Naive thymus-derived CD4-positive, alpha-beta T cell (primary cell): ENCODE measurements at regions not wholly inside any gene's neighbourhood (a gene's known extent, or its start where the extent isn't known, plus 50 kb on each side); places are given as distances from the start of the nearest gene placed in this dataset.

Source experiments
- ATAC-seq: fragments of 150-1000 bp; cut with Tn5 transposase; 2 replicates; pipeline ENCODE4 v1.10.0; 2021; ENCODE audit warnings: mild to moderate bottlenecking, moderate library complexity
- CTCF ChIA-PET: fragments of 350-600 bp; sonication (Branson Sonifier 250); formaldehyde crosslinking; loops from one replicate; lab custom pipeline; 2021; ENCODE audit warnings: antibody characterized with exemption; lab: Charles Lee
- POLR2A ChIA-PET: fragments of 350-600 bp; sonication (Branson Sonifier 250); formaldehyde crosslinking; loops from one replicate; lab custom pipeline; 2021; ENCODE audit warnings: antibody characterized with exemption, inconsistent platforms; lab: Charles Lee
- DNase-seq, 9 donors: peaks; one replicate each; pipeline versions ENCODE4 v3.0.0 to v3.0.0-alpha.2; 2020 to 2022; ENCODE audit warnings: mixed read lengths in 1 of 9
- H3K27ac ChIP-seq: one replicate; pipeline ENCODE4 v1.7.0; 2013; ENCODE audit warnings: mild to moderate bottlenecking, low read depth, low read length, moderate library complexity
- H3K27me3 ChIP-seq, 2 donors: one replicate each; pipeline ENCODE4 v1.7.0; 2013; ENCODE audit warnings: low read length in 2 of 2, mild to moderate bottlenecking in 2 of 2, moderate library complexity in 2 of 2; ENCODE audit not compliant: control insufficient read depth in 2 of 2, insufficient read depth in 2 of 2
- H3K36me3 ChIP-seq, 3 experiments: 1 replicate in 2 of 3; 2 replicates in 1 of 3; pipeline ENCODE4 v1.7.0; 2013; ENCODE audit warnings: low read length in 3 of 3, mild to moderate bottlenecking in 3 of 3, moderate library complexity in 1 of 3; ENCODE audit not compliant: insufficient read depth in 3 of 3, control insufficient read depth in 2 of 3
- H3K4me1 ChIP-seq, 2 donors: one replicate each; pipeline ENCODE4 v1.7.0; 2013; ENCODE audit warnings: low read length in 2 of 2, mild to moderate bottlenecking in 2 of 2, moderate library complexity in 1 of 2; ENCODE audit not compliant: control insufficient read depth in 2 of 2, insufficient read depth in 2 of 2
- H3K4me3 ChIP-seq: 2 replicates; pipeline ENCODE4 v1.7.0; 2013; ENCODE audit warnings: mild to moderate bottlenecking, low read length
- H3K9me3 ChIP-seq, 3 experiments: 1 replicate in 2 of 3; 2 replicates in 1 of 3; pipeline ENCODE4 v1.7.0; 2013; ENCODE audit warnings: low read length in 3 of 3; ENCODE audit not compliant: control insufficient read depth in 2 of 3
- H3K27ac Mint-ChIP-seq, 9 donors: one replicate each; pipeline ENCODE4 v1.8.0; 2020 to 2022; ENCODE audit warnings: mixed read lengths in 9 of 9, mild to moderate bottlenecking in 8 of 9, moderate library complexity in 5 of 9, inconsistent platforms in 2 of 9
- H3K27me3 Mint-ChIP-seq, 5 donors: one replicate each; pipeline ENCODE4 v1.8.0; 2021 to 2022; ENCODE audit warnings: mixed read lengths in 5 of 5, mild to moderate bottlenecking in 1 of 5
- H3K36me3 Mint-ChIP-seq, 5 donors: one replicate each; pipeline ENCODE4 v1.8.0; 2020 to 2022; ENCODE audit warnings: mixed read lengths in 5 of 5, mild to moderate bottlenecking in 3 of 5, inconsistent platforms in 1 of 5
- H3K4me1 Mint-ChIP-seq, 7 donors: one replicate each; pipeline ENCODE4 v1.8.0; 2020 to 2022; ENCODE audit warnings: mixed read lengths in 7 of 7, mild to moderate bottlenecking in 3 of 7, inconsistent platforms in 1 of 7
- H3K4me3 Mint-ChIP-seq, 10 donors: one replicate each; pipeline ENCODE4 v1.8.0; 2020 to 2022; ENCODE audit warnings: mild to moderate bottlenecking in 10 of 10, mixed read lengths in 10 of 10, moderate library complexity in 6 of 10, inconsistent platforms in 2 of 10
- H3K9me3 Mint-ChIP-seq, 11 donors: one replicate each; pipeline ENCODE4 v1.8.0; 2020 to 2022; ENCODE audit warnings: mixed read lengths in 11 of 11, mild to moderate bottlenecking in 4 of 11, inconsistent platforms in 1 of 11, moderate library complexity in 1 of 11
- intact Hi-C, 2 donors: fragments of 100-400 bp; cut with micrococcal nuclease; formaldehyde crosslinking; loops; one replicate each; pipeline ENCODE4 v1.15.1; 2023

GRCh38 chrX:45718676-45719075 is 518.0 kb upstream of the DIPK2B start:
- ChIA-PET POLR2A (no interaction called here), CTCF (no interaction called here)
- no peak overlapping the region for H3K4me3 ChIP-seq
- H3K36me3 ChIP-seq = no peaks in the 10 kb centered on the region
- H3K27me3 ChIP-seq = no peaks in the 10 kb centered on the region
- Mint-ChIP-seq H3K9me3 (no peaks in the 10 kb centered on the region), H3K4me1 (peaks cover 0 to 22% (median 8%) of the 10 kb centered on the region in 7 donors), H3K36me3 (peaks cover 0 to 2% (median 0%) of the 10 kb centered on the region in 5 donors), H3K4me3 (no peak overlapping the region), H3K27ac (no peak overlapping the region), H3K27me3 (no peaks in the 10 kb centered on the region)
- DNase-seq = no peak
- H3K27ac ChIP-seq = no peak overlapping the region
- ATAC-seq = no peak
- no peaks in the 10 kb centered on the region for H3K9me3 ChIP-seq
- H3K4me1 ChIP-seq = no peaks in the 10 kb centered on the region
- intact Hi-C loops = no loop called here

DNA sequence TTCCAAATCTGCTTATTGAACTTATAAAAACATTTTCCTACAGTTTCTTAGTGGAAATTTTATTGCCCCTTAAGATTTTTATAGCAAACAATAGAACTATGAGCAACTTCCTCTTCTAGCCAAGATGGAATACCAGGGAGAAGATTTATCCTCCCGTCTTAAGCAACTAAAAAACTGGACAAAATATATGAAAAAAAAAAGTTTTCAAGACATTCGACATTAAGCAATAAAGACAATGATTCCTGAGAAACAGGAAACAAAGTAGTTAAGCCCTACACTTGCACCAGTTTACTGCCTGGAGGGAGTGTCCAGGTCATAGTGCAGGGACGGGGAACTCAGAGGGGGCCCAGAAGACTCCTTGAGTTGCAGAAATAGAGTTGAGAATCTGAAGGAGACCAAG is 516.1 kb upstream of the DIPK2B start:
- Histone ChIP-seq H3K4me1 (no peaks in the 10 kb centered on the region), H3K9me3 (no peaks in the 10 kb centered on the region), H3K27ac (no peak overlapping the region), H3K27me3 (no peaks in the 10 kb centered on the region), H3K4me3 (no peak overlapping the region), H3K36me3 (no peaks in the 10 kb centered on the region)
- DNase-seq (no peak), ATAC-seq (no peak)
- intact Hi-C loops = no loop called here
- Mint-ChIP-seq H3K4me1 (peaks cover 0 to 23% (median 8%) of the 10 kb centered on the region in 7 donors), H3K9me3 (no peaks in the 10 kb centered on the region), H3K27ac (no peak overlapping the region), H3K27me3 (no peaks in the 10 kb centered on the region), H3K4me3 (no peak overlapping the region), H3K36me3 (peaks cover 0 to 2% (median 0%) of the 10 kb centered on the region in 5 donors)
- POLR2A ChIA-PET = no interaction called here
- CTCF ChIA-PET = no interaction called here

DNA sequence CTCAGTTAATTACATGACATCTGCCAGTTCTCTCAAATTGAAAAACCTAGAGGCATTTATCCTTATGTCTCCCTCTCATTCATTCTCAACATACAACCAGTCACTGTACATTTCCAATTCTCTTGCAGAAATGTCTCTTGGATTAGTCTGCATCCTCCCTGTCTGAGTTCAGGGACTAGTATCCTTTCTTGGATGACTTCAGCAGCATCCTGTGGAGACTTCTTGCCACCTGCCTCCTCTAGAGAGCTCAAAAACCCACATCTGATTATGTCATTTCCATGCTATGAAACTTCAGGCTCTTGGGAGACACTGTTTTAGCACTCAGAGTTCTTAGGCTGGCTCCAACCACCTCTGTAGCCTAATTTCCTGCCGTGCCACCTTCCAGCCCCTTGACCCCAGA is 515.1 kb upstream of the DIPK2B start:
- ChIA-PET CTCF (no interaction called here), POLR2A (no interaction called here)
- Mint-ChIP-seq H3K4me3 (peak overlapping the region in 1 of 10 donors; percentile 30), H3K27me3 (no peaks in the 10 kb centered on the region), H3K9me3 (no peaks in the 10 kb centered on the region), H3K27ac (no peak overlapping the region), H3K36me3 (peaks cover 0 to 2% (median 0%) of the 10 kb centered on the region in 5 donors), H3K4me1 (peaks cover 0 to 31% (median 10%) of the 10 kb centered on the region in 7 donors)
- Histone ChIP-seq H3K36me3 (no peaks in the 10 kb centered on the region), H3K4me1 (no peaks in the 10 kb centered on the region), H3K27ac (no peak overlapping the region), H3K27me3 (no peaks in the 10 kb centered on the region), H3K4me3 (no peak overlapping the region), H3K9me3 (no peaks in the 10 kb centered on the region)
- ATAC-seq = no peak
- intact Hi-C loops = no loop called here
- no peak for DNase-seq

GRCh38 chrX:45714866-45715265 is 514.2 kb upstream of the DIPK2B start:
- no peaks in the 10 kb centered on the region for H3K27me3 Mint-ChIP-seq
- no peaks in the 10 kb centered on the region for H3K27me3 ChIP-seq
- no peaks in the 10 kb centered on the region for H3K9me3 ChIP-seq
- no peak overlapping the region for H3K4me3 ChIP-seq
- peaks cover 0 to 2% (median 0%) of the 10 kb centered on the region in 5 donors for H3K36me3 Mint-ChIP-seq
- H3K27ac Mint-ChIP-seq = no peak overlapping the region
- H3K4me1 Mint-ChIP-seq = peaks cover 0 to 36% (median 10%) of the 10 kb centered on the region in 7 donors
- ChIA-PET CTCF (no interaction called here), POLR2A (no interaction called here)
- H3K4me1 ChIP-seq = peaks cover 0 to 3% of the 10 kb centered on the region in 2 donors
- ATAC-seq = peak; percentile 59
- intact Hi-C loops = loop anchor here in 1 of 2 donors (5.0 kb wide), 2 partner anchors 42 to 93 kb away; no protein-coding TSS in a partner anchor
- H3K27ac ChIP-seq = no peak overlapping the region
- H3K4me3 Mint-ChIP-seq = no peak overlapping the region
- DNase-seq = peak in 1 of 9 donors; percentile 21
- H3K9me3 Mint-ChIP-seq = no peaks in the 10 kb centered on the region
- H3K36me3 ChIP-seq = no peaks in the 10 kb centered on the region

DNA sequence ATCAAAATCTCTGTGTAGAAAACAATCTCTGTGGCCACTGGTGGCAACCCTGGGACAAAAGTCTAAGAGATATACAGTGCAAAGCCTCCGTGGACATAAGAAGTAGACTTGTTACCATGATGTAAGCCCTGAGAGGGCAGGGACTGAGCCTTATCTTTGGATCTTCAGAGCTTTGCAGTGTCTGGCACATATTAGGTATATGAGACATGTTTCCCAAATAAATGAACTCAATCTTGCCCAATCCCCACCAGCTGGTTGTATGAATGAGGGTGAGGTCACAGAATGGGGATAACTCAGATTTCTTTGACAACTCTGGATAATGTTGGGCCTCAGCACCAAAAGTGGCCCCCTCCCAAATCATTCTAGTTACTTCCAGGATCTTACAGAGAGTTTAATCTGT is 511.4 kb upstream of the DIPK2B start:
- POLR2A ChIA-PET = no interaction called here
- H3K27me3 Mint-ChIP-seq = no peaks in the 10 kb centered on the region
- Histone ChIP-seq H3K27me3 (no peaks in the 10 kb centered on the region), H3K27ac (no peak overlapping the region), H3K36me3 (no peaks in the 10 kb centered on the region), H3K4me3 (no peak overlapping the region), H3K9me3 (no peaks in the 10 kb centered on the region), H3K4me1 (peaks cover 0 to 3% of the 10 kb centered on the region in 2 donors)
- H3K27ac Mint-ChIP-seq = no peak overlapping the region
- H3K4me1 Mint-ChIP-seq = peaks cover 0 to 37% (median 12%) of the 10 kb centered on the region in 7 donors
- DNase-seq = no peak
- CTCF ChIA-PET = no interaction called here
- H3K4me3 Mint-ChIP-seq = no peak overlapping the region
- peaks cover 0 to 2% (median 0%) of the 10 kb centered on the region in 5 donors for H3K36me3 Mint-ChIP-seq
- peaks cover 0 to 4% (median 0%) of the 10 kb centered on the region in 11 donors for H3K9me3 Mint-ChIP-seq
- intact Hi-C loops = loop anchor here in 1 of 2 donors (5.0 kb wide), 2 partner anchors 45 to 90 kb away; no protein-coding TSS in a partner anchor
- no peak for ATAC-seq

DNA sequence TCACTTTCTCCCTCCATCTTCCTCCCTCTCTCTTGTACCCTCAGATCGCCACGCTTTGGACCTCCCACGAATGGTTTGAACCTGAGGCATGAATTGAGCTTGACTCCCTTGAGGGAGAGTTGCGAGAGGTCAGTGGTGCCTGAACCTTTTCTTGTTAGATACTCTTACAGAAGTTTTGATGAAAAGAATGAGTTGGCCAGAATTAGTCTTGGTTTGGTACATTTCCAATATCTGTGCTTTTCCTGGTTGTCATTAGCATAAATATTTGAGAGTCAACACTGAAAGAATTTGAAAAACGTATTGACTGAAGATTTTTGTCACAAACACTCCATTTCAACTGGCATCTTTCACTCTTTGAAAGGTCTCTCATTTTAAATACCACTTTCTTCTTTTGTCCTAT is 510.6 kb upstream of the DIPK2B start:
- Mint-ChIP-seq H3K9me3 (peaks cover 0 to 4% (median 0%) of the 10 kb centered on the region in 11 donors), H3K4me3 (no peak overlapping the region), H3K27ac (no peak overlapping the region), H3K36me3 (peaks cover 0 to 2% (median 0%) of the 10 kb centered on the region in 5 donors), H3K27me3 (no peaks in the 10 kb centered on the region), H3K4me1 (peaks cover 0 to 36% (median 12%) of the 10 kb centered on the region in 7 donors)
- Histone ChIP-seq H3K27ac (no peak overlapping the region), H3K9me3 (no peaks in the 10 kb centered on the region), H3K36me3 (no peaks in the 10 kb centered on the region), H3K27me3 (no peaks in the 10 kb centered on the region), H3K4me1 (peaks cover 0 to 3% of the 10 kb centered on the region in 2 donors), H3K4me3 (no peak overlapping the region)
- DNase-seq (no peak), ATAC-seq (no peak)
- intact Hi-C loops = loop anchor here in 1 of 2 donors (5.0 kb wide), 2 partner anchors 46 to 89 kb away; no protein-coding TSS in a partner anchor
- ChIA-PET CTCF (no interaction called here), POLR2A (no interaction called here)
